K562 (cell line): ENCODE measurements at regions not wholly inside any gene's neighbourhood (a gene's known extent, or its start where the extent isn't known, plus 50 kb on each side); places are given as distances from the start of the nearest gene placed in this dataset.

Source experiments
- ATAC-seq: fragments of 200-7000 bp; cut with Tn5 transposase; 3 replicates; pipeline ENCODE4 v1.9.1; 2020; ENCODE audit warnings: moderate library complexity
- BruUV-seq: library from RNA; stranded (reverse); fragments of 400-500 nt; replicated peaks from 2 replicates; lab custom pipeline; 2021; lab: Mats Ljungman, UMichigan
- CTCF ChIA-PET: fragments of 300-600 bp; formaldehyde crosslinking; extraction: SDS; loops from one replicate; lab custom pipeline; 2021; ENCODE audit warnings: low intra/inter-chr PET ratio; lab: Yijun Ruan, JAX
- POLR2A ChIA-PET: fragments of 300-600, 350-650 bp; sonication (Branson Sonifier 250); formaldehyde crosslinking; extraction: SDS; loops from one replicate; lab custom pipeline; 2021; ENCODE audit warnings: antibody characterized with exemption, inconsistent platforms; lab: Yijun Ruan, JAX
- DNase-seq, 4 experiments: peaks; one replicate each; pipeline versions ENCODE4 v3.0.0 to v3.0.0-alpha.2; 2011 to 2018; ENCODE audit warnings: low spot score in 3 of 4, mixed read lengths in 3 of 4; ENCODE audit errors: extremely low read depth in 1 of 4
- FAIRE-seq: peaks from 2 replicates; lab custom pipeline; 2011; peaks lifted over from hg19 to GRCh38; lab: Jason Lieb, UNC
- H2AFZ ChIP-seq: 2 replicates; pipeline ENCODE4 v1.6.0; 2011; ENCODE audit warnings: low read depth, low read length, control low read depth, inconsistent platforms
- H3K27ac ChIP-seq: fragments of 200-600 bp; 3 replicates; pipeline ENCODE4 v1.8.0; 2011; ENCODE audit warnings: low read depth, mild to moderate bottlenecking, control low read depth, inconsistent platforms, low read length, moderate library complexity, mixed read lengths; ENCODE audit errors: extremely low read depth
- H3K27me3 ChIP-seq, 2 experiments: fragments of 300-600 bp in 1 of 2; 2 replicates in 1 of 2; 3 replicates in 1 of 2; pipeline versions ENCODE4 v1.6.0 to v1.8.0; 2011; ENCODE audit warnings: inconsistent platforms in 2 of 2, low read length in 2 of 2, mild to moderate bottlenecking in 1 of 2, mixed read lengths in 1 of 2, moderate library complexity in 1 of 2; ENCODE audit not compliant: control insufficient read depth in 2 of 2, insufficient read depth in 2 of 2
- H3K36me3 ChIP-seq: fragments of 300-600 bp; 3 replicates; pipeline ENCODE4 v1.8.0; 2011; ENCODE audit warnings: mild to moderate bottlenecking, low read length, inconsistent platforms; ENCODE audit not compliant: control insufficient read depth, insufficient read depth
- H3K4me1 ChIP-seq, 2 experiments: fragments of 200-600 bp in 1 of 2; replicated peaks in 1 of 2; 2 replicates in 1 of 2; 3 replicates in 1 of 2; pipeline versions ENCODE4 v1.5.1 to v1.8.0; 2011; ENCODE audit warnings: inconsistent platforms in 2 of 2, low read length in 2 of 2, mild to moderate bottlenecking in 1 of 2, mixed read lengths in 1 of 2, moderate library complexity in 1 of 2; ENCODE audit not compliant: control insufficient read depth in 2 of 2, insufficient read depth in 2 of 2
- H3K4me2 ChIP-seq: 2 replicates; pipeline ENCODE4 v1.6.1; 2011; ENCODE audit warnings: low read length, control low read depth, inconsistent platforms, mixed read lengths; ENCODE audit not compliant: insufficient read depth
- H3K4me3 ChIP-seq: fragments of 200-600 bp; sonication (generic), shearing (Covaris generic); 2 replicates; pipeline ENCODE4 v1.5.1; 2016; ENCODE audit warnings: control low read depth, inconsistent platforms
- H3K79me2 ChIP-seq: fragments of 200-600 bp; 3 replicates; pipeline ENCODE4 v1.8.0; 2011; ENCODE audit warnings: low read length, inconsistent platforms; ENCODE audit not compliant: control insufficient read depth, insufficient read depth
- H3K9ac ChIP-seq, 2 experiments: 2 replicates each; pipeline versions ENCODE4 v1.6.0 to v1.6.1; 2011; ENCODE audit warnings: low read depth in 2 of 2, low read length in 2 of 2, control low read depth in 1 of 2, inconsistent platforms in 1 of 2, mild to moderate bottlenecking in 1 of 2, mixed read lengths in 1 of 2; ENCODE audit not compliant: insufficient read depth in 1 of 2
- H3K9me1 ChIP-seq: one replicate; pipeline ENCODE4 v1.6.0; 2011; ENCODE audit warnings: inconsistent platforms, mild to moderate bottlenecking, low read length, moderate library complexity; ENCODE audit not compliant: control insufficient read depth, insufficient read depth
- H3K9me3 ChIP-seq: replicated peaks from 2 replicates; pipeline ENCODE4 v1.5.1; 2011; ENCODE audit warnings: low read depth, low read length, inconsistent platforms; ENCODE audit not compliant: control insufficient read depth, insufficient read depth
- H4K20me1 ChIP-seq: replicated peaks from 2 replicates; pipeline ENCODE4 v1.6.1; 2011; ENCODE audit warnings: low read length, inconsistent platforms, mixed read lengths; ENCODE audit not compliant: control insufficient read depth, insufficient read depth
- C11orf30 ChIP-seq: fragments of 450-650 bp; IDR thresholded peaks from 2 replicates; pipeline ENCODE4 v1.6.1; 2016; ENCODE audit warnings: low read depth, mild to moderate bottlenecking
- CBX3 ChIP-seq, 2 experiments: IDR thresholded peaks; 1 replicate in 1 of 2; 2 replicates in 1 of 2; pipeline ENCODE4 v1.6.1; 2012; ENCODE audit warnings: inconsistent platforms in 2 of 2, low read length in 2 of 2, borderline replicate concordance in 1 of 2, control low read depth in 1 of 2
- ETS2 ChIP-seq: IDR thresholded peaks from 2 replicates; pipeline ENCODE4 v1.6.1; 2016; ENCODE audit warnings: borderline replicate concordance, missing genetic modification characterization, mild to moderate bottlenecking, moderate library complexity, missing compliant biosample characterization; ENCODE audit not compliant: poor library complexity, severe bottlenecking
- GATA2 ChIP-seq: sonication (generic); formaldehyde crosslinking; IDR thresholded peaks from 2 replicates; pipeline ENCODE4 v1.4.0; 2020; ENCODE audit warnings: mild to moderate bottlenecking, missing genetic modification reagents
- HMG20B ChIP-seq: fragments of 250-450 bp; sonication (Bioruptor Pico); IDR thresholded peaks from 2 replicates; pipeline ENCODE4 v1.5.0; 2021; ENCODE audit warnings: mild to moderate bottlenecking
- MAFG ChIP-seq: fragments of 450-650 bp; conservative IDR thresholded peaks from 2 replicates; pipeline ENCODE4 v1.6.1; 2016; ENCODE audit warnings: missing genetic modification characterization, missing compliant biosample characterization
- RHOXF2B ChIP-seq: fragments of 250-450 bp; sonication (Bioruptor Pico); conservative IDR thresholded peaks from 2 replicates; pipeline ENCODE4 v1.5.1; 2021
- ZNF316 ChIP-seq: fragments of 450-650 bp; IDR thresholded peaks from 2 replicates; pipeline ENCODE4 v1.6.1; 2016
- WGBS: fragments of 100-300 bp; shearing (Covaris generic); methylation state at CpG from one replicate; pipeline ENCODE4 v1.1.6; 2016; ENCODE audit warnings: low coverage, mixed read lengths; ENCODE audit not compliant: insufficient coverage; ENCODE audit errors: missing lambda C conversion rate; 5-methylcytosine and 5-hydroxymethylcytosine counted together
- in situ Hi-C: fragments of 300-500 bp; cut with MboI; formaldehyde crosslinking; loops from 4 replicates; pipeline ENCODE4 v1.15.0; 2018; ENCODE audit warnings: inconsistent platforms, mixed read lengths
- intact Hi-C: fragments of 100-400 bp; cut with micrococcal nuclease; formaldehyde crosslinking; loops from 2 replicates; pipeline ENCODE4 v1.14.2; 2022

DNA sequence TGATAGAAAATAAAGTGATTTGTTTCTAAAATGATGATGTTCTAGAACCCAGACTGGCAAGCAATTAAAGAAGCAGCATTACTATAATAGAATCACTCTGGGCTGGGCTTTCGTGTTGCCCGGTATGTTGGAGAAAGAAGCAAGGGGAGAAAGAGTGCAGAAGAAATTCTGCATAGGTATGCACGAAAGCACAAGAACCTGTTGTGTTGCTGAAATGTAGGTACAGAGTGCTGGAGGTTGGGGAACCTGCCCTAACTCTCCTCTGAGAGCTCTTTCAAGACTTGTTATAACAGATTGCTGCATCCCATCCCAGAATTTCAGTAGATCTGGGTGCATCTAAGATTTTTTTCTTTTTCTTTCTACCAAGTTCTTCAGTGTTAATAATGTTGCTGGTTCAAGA is 95.7 kb upstream of the DACH1 start:
- H3K27me3 ChIP-seq: no peaks in the 10 kb centered on the region
- no peaks in the 10 kb centered on the region for H3K9me3 ChIP-seq
- no peaks in the 10 kb centered on the region for H3K36me3 ChIP-seq
- ChIA-PET CTCF (no interaction called here), POLR2A (no interaction called here)
- no peaks in the 10 kb centered on the region for H3K9me1 ChIP-seq
- H2AFZ ChIP-seq: no peak overlapping the region
- no peaks in the 10 kb centered on the region for H3K4me1 ChIP-seq
- FAIRE-seq (no peak), ATAC-seq (no peak), DNase-seq (no peak)
- H3K27ac ChIP-seq: no peak overlapping the region
- no peaks in the 10 kb centered on the region for H4K20me1 ChIP-seq
- H3K9ac ChIP-seq: no peak overlapping the region
- no peak overlapping the region for H3K4me3 ChIP-seq
- no peaks in the 10 kb centered on the region for H3K79me2 ChIP-seq
- WGBS: 0% methylated on average over 2 of the region's 3 CpGs
- no peak for TF ChIP-seq RHOXF2B
- TF ChIP-seq HMG20B (CRISPR knock-in tag): no peak
- in situ Hi-C loops: no loop called here
- BruUV-seq: no TSS peak
- intact Hi-C loops: no loop called here
- no peak overlapping the region for H3K4me2 ChIP-seq

DNA sequence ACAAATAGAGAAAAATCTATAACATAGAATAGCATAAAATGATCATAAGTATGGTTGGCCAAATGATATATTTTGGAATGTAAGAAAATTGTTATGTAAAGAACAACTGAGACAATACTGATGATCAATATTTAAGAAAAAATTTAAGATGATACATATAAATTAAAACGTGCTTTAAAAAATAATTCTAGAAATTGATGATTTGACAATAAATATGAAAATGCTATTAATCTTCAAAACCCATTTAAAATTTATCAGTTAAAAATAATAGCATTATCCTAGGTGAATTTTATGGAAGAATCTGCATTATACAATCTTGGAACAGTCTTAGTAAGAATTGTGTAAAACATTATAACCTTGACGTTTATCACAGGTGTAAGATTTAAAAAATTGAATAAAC is 95.1 kb upstream of the DACH1 start:
- CTCF ChIA-PET: no interaction called here

More for the DNA sequence above, 95.1 kb upstream of the DACH1 start:
- WGBS: 0% methylated on average over 2 of the region's 2 CpGs
- H3K9me1 ChIP-seq: no peaks in the 10 kb centered on the region
- H3K4me3 ChIP-seq: no peak overlapping the region
- no peaks in the 10 kb centered on the region for H3K9me3 ChIP-seq
- H3K36me3 ChIP-seq: no peaks in the 10 kb centered on the region
- intact Hi-C loops: no loop called here
- FAIRE-seq (no peak), DNase-seq (no peak)
- H3K27me3 ChIP-seq: no peaks in the 10 kb centered on the region
- in situ Hi-C loops: no loop called here
- TF ChIP-seq ETS2 (tag) (no peak), MAFG (tag) (peak; percentile 39; the same call in 1 of the 2 replicates), GATA2 (no peak), CBX3 (IDR thresholded peaks at IDR 0.05; ENCODE audit: borderline replicate concordance in 1 of 2, low read length in 2 of 2) (no peak), C11orf30 (peak; percentile 61; the same call in 1 of the 2 replicates), ZNF316 (peak; percentile 83)
- TF ChIP-seq, all 486 proteins: peak for 3
- POLR2A ChIA-PET: no interaction called here
- no peaks in the 10 kb centered on the region for H3K79me2 ChIP-seq
- H3K27ac ChIP-seq: no peak overlapping the region
- H3K9ac ChIP-seq: no peak overlapping the region
- no peak overlapping the region for H2AFZ ChIP-seq
- no TSS peak for BruUV-seq
- H3K4me1 ChIP-seq: no peaks in the 10 kb centered on the region
- H3K4me2 ChIP-seq: no peak overlapping the region
- ATAC-seq: no peak
- H4K20me1 ChIP-seq: no peaks in the 10 kb centered on the region
